ENCODE measurements at regions not wholly inside any gene's neighbourhood (a gene's known extent, or its start where the extent isn't known, plus 50 kb on each side); places are given as distances from the start of the nearest gene placed in this dataset.
"Not testable (repeated sequence)": the region's sequence is repeated elsewhere in the genome, so short reads cannot be mapped to it uniquely, and the experiment has no call there.

- Histone ChIP-seq H4K20me1 (ENCODE audit: control insufficient read depth, extremely low read depth, insufficient read depth, low read length) (no peaks in the 10 kb centered on the region), H3K9me3 (ENCODE audit: control insufficient read depth, low read depth, low read length) (no peaks in the 10 kb centered on the region), H3K36me3 (ENCODE audit: control insufficient read depth in 2 of 2, extremely low read depth in 1 of 2, insufficient read depth in 2 of 2, low read length in 2 of 2) (no peaks in the 10 kb centered on the region), H3K79me2 (ENCODE audit: control insufficient read depth, insufficient read depth, low read length) (no peaks in the 10 kb centered on the region), H3K9ac (ENCODE audit: control insufficient read depth, extremely low read depth, insufficient read depth, low read length) (no peak overlapping the region), H3K27me3 (ENCODE audit: control insufficient read depth, extremely low read depth, insufficient read depth, low read length) (no peaks in the 10 kb centered on the region), H3K4me3 (ENCODE audit: control insufficient read depth in 2 of 3, extremely low read depth in 1 of 3, insufficient read depth in 2 of 3, low read depth in 1 of 3, low read length in 3 of 3) (no peak overlapping the region), H3K27ac (ENCODE audit: control insufficient read depth, insufficient read depth, low read length) (peak overlapping the region; percentile 71), H3K4me2 (ENCODE audit: control insufficient read depth, extremely low read depth, insufficient read depth, low read depth, low read length) (peak overlapping the region; percentile 12), H3K9me1 (ENCODE audit: control insufficient read depth, extremely low read depth, insufficient read depth, low read length) (no peaks in the 10 kb centered on the region), H2AFZ (ENCODE audit: control insufficient read depth, low read length) (peak overlapping the region; percentile 66), H3K4me1 (ENCODE audit: control insufficient read depth, extremely low read depth, insufficient read depth, low read length) (peaks cover 13% of the 10 kb centered on the region)
- TF ChIP-seq, protein P1, sequence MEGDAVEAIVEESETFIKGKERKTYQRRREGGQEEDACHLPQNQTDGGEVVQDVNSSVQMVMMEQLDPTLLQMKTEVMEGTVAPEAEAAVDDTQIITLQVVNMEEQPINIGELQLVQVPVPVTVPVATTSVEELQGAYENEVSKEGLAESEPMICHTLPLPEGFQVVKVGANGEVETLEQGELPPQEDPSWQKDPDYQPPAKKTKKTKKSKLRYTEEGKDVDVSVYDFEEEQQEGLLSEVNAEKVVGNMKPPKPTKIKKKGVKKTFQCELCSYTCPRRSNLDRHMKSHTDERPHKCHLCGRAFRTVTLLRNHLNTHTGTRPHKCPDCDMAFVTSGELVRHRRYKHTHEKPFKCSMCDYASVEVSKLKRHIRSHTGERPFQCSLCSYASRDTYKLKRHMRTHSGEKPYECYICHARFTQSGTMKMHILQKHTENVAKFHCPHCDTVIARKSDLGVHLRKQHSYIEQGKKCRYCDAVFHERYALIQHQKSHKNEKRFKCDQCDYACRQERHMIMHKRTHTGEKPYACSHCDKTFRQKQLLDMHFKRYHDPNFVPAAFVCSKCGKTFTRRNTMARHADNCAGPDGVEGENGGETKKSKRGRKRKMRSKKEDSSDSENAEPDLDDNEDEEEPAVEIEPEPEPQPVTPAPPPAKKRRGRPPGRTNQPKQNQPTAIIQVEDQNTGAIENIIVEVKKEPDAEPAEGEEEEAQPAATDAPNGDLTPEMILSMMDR (optimal IDR thresholded peaks at IDR 0.05 in 1 of 3, IDR thresholded peaks at IDR 0.05 in 1 of 3, conservative IDR thresholded peaks at IDR 0.05 in 1 of 3; ENCODE audit: extremely low read depth in 1 of 3, insufficient read depth in 2 of 3, low read length in 3 of 3) = no peak
- TF ChIP-seq EZH2 (IDR thresholded peaks at IDR 0.05; ENCODE audit: low read length) = no peak
- dilution Hi-C loops (cut with MboI; ENCODE audit: extremely low pct_ligation_motif_present, low sequenced_read_pairs) = no loop called here
- FAIRE-seq (peak; percentile 70), DNase-seq (ENCODE audit: low read depth, low spot score) (no peak)
These were observed 62.6 kb upstream of the DENND1B start for GRCh38 chr1:197837911-197838310.

DNA sequence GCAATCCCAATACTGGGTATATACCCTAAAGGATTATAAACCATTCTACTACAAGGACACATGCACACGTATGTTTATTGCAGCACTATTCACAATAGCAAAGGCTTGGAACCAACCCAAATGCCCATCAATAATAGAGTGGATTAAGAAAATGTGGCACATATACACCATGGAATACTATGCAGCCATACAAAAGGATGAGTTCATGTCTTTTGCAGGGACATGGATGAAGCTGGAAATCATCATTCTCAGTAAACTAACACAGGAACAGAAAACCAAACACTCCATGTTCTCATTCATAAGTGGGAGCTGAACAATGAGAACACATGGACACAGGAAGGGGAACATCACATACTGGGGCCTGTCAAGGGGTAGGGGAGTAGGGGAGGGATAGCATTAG is 61.1 kb upstream of the DENND1B start:
- H3K27me3 ChIP-seq (ENCODE audit: control insufficient read depth, extremely low read depth, insufficient read depth, low read length); H3K9ac ChIP-seq (ENCODE audit: control insufficient read depth, extremely low read depth, insufficient read depth, low read length): not testable (repeated sequence)

DNA sequence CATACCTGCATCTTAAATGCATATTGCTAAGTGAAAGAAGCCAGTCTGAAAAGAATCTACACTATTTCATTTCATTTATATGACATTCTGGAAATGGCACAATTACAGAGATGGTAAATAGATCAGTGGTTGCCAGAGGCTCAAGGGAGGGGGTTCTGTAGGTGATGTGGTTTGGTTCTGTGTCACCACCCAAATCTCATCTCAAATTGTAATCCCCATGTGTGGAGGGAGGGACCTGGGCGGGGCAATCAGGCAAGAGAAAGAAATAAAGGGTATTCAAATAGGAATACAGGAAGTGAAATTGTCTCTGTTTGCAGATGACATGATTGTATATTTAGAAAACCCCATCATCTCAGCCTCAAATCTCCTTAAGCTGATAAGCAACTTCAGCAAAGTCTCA is 53.7 kb upstream of the DENND1B start:
- H3K36me3 ChIP-seq (ENCODE audit: control insufficient read depth in 2 of 2, extremely low read depth in 1 of 2, insufficient read depth in 2 of 2, low read length in 2 of 2); H3K9me1 ChIP-seq (ENCODE audit: control insufficient read depth, extremely low read depth, insufficient read depth, low read length); H3K27ac ChIP-seq (ENCODE audit: control insufficient read depth, insufficient read depth, low read length); H4K20me1 ChIP-seq (ENCODE audit: control insufficient read depth, extremely low read depth, insufficient read depth, low read length); H3K4me1 ChIP-seq (ENCODE audit: control insufficient read depth, extremely low read depth, insufficient read depth, low read length); H3K9ac ChIP-seq (ENCODE audit: control insufficient read depth, extremely low read depth, insufficient read depth, low read length); DNase-seq (ENCODE audit: low read depth, low spot score); FAIRE-seq; H3K79me2 ChIP-seq (ENCODE audit: control insufficient read depth, insufficient read depth, low read length); H3K4me2 ChIP-seq (ENCODE audit: control insufficient read depth, extremely low read depth, insufficient read depth, low read depth, low read length); dilution Hi-C loops (cut with MboI; ENCODE audit: extremely low pct_ligation_motif_present, low sequenced_read_pairs); H3K27me3 ChIP-seq (ENCODE audit: control insufficient read depth, extremely low read depth, insufficient read depth, low read length); H3K4me3 ChIP-seq (ENCODE audit: control insufficient read depth in 2 of 3, extremely low read depth in 1 of 3, insufficient read depth in 2 of 3, low read depth in 1 of 3, low read length in 3 of 3); H3K9me3 ChIP-seq (ENCODE audit: control insufficient read depth, low read depth, low read length); H2AFZ ChIP-seq (ENCODE audit: control insufficient read depth, low read length): not testable (repeated sequence)

More for the DNA sequence above, 61.1 kb upstream of the DENND1B start:
- H3K79me2 ChIP-seq (ENCODE audit: control insufficient read depth, insufficient read depth, low read length); H3K27ac ChIP-seq (ENCODE audit: control insufficient read depth, insufficient read depth, low read length); H3K36me3 ChIP-seq (ENCODE audit: control insufficient read depth in 2 of 2, extremely low read depth in 1 of 2, insufficient read depth in 2 of 2, low read length in 2 of 2); H3K9me3 ChIP-seq (ENCODE audit: control insufficient read depth, low read depth, low read length); H4K20me1 ChIP-seq (ENCODE audit: control insufficient read depth, extremely low read depth, insufficient read depth, low read length); H2AFZ ChIP-seq (ENCODE audit: control insufficient read depth, low read length); DNase-seq (ENCODE audit: low read depth, low spot score); H3K4me2 ChIP-seq (ENCODE audit: control insufficient read depth, extremely low read depth, insufficient read depth, low read depth, low read length); H3K9me1 ChIP-seq (ENCODE audit: control insufficient read depth, extremely low read depth, insufficient read depth, low read length); dilution Hi-C loops (cut with MboI; ENCODE audit: extremely low pct_ligation_motif_present, low sequenced_read_pairs); H3K4me3 ChIP-seq (ENCODE audit: control insufficient read depth in 2 of 3, extremely low read depth in 1 of 3, insufficient read depth in 2 of 3, low read depth in 1 of 3, low read length in 3 of 3); FAIRE-seq: not testable (repeated sequence)
- peaks cover 13% of the 10 kb centered on the region for H3K4me1 ChIP-seq (ENCODE audit: control insufficient read depth, extremely low read depth, insufficient read depth, low read length)
